ENCODE measurements at regions not wholly inside any gene's neighbourhood (a gene's known extent, or its start where the extent isn't known, plus 50 kb on each side); places are given as distances from the start of the nearest gene placed in this dataset.

GRCh38 chr3:146326875-146327543 is 76.1 kb upstream of the PLSCR4 start:
- no peak overlapping the region for H3K4me3 Mint-ChIP-seq (ENCODE audit: low read depth, unreplicated experiment)
- H3K9me3 Mint-ChIP-seq (ENCODE audit: low read depth, unreplicated experiment) = no peaks in the 10 kb centered on the region
- peak; percentile 55 for DNase-seq
- H3K27me3 Mint-ChIP-seq (ENCODE audit: unreplicated experiment) = no peaks in the 10 kb centered on the region
- H3K4me1 Mint-ChIP-seq (ENCODE audit: low read depth, unreplicated experiment) = no peaks in the 10 kb centered on the region
- H3K27ac Mint-ChIP-seq (ENCODE audit: unreplicated experiment) = no peak overlapping the region
- TF ChIP-seq CTCF (IDR thresholded peaks at IDR 0.05; ENCODE audit: unreplicated experiment) = peak; percentile 60
- no peaks in the 10 kb centered on the region for H3K36me3 Mint-ChIP-seq (ENCODE audit: insufficient read depth, unreplicated experiment)
- BruUV-seq (replicated peaks) = no TSS peak
- intact Hi-C loops (cut with micrococcal nuclease; ENCODE audit: unreplicated experiment) = loop anchor here (1.0 to 5.0 kb wide), 5 partner anchors 108 to 550 kb away; no protein-coding TSS in a partner anchor
- CTCF ChIA-PET = interaction anchor here (0.5 to 2.6 kb wide), 28 partner anchors 13 to 550 kb away, joined by 3 to 170 read pairs (median 5); partner anchors contain the start of gene PLSCR1

- no TSS peak for BruUV-seq (replicated peaks)
- no peak for TF ChIP-seq CTCF (IDR thresholded peaks at IDR 0.05; ENCODE audit: unreplicated experiment)
- Mint-ChIP-seq H3K27me3 (ENCODE audit: unreplicated experiment) (no peaks in the 10 kb centered on the region), H3K27ac (ENCODE audit: unreplicated experiment) (no peak overlapping the region), H3K4me3 (ENCODE audit: low read depth, unreplicated experiment) (no peak overlapping the region), H3K9me3 (ENCODE audit: low read depth, unreplicated experiment) (no peaks in the 10 kb centered on the region), H3K4me1 (ENCODE audit: low read depth, unreplicated experiment) (no peaks in the 10 kb centered on the region), H3K36me3 (ENCODE audit: insufficient read depth, unreplicated experiment) (no peaks in the 10 kb centered on the region)
- CTCF ChIA-PET = no interaction called here
- intact Hi-C loops (cut with micrococcal nuclease; ENCODE audit: unreplicated experiment) = loop anchor here (5.0 kb wide), 1 partner anchor 258 kb away; no protein-coding TSS in a partner anchor
- no peak for DNase-seq
These were observed 74.3 kb upstream of the PLSCR4 start for GRCh38 chr3:146325170-146325569.

GRCh38 chr3:146322216-146322817 is 71.4 kb upstream of the PLSCR4 start:
- Mint-ChIP-seq H3K36me3 (ENCODE audit: insufficient read depth, unreplicated experiment) (no peaks in the 10 kb centered on the region), H3K4me3 (ENCODE audit: low read depth, unreplicated experiment) (no peak overlapping the region), H3K27ac (ENCODE audit: unreplicated experiment) (no peak overlapping the region), H3K4me1 (ENCODE audit: low read depth, unreplicated experiment) (no peaks in the 10 kb centered on the region), H3K9me3 (ENCODE audit: low read depth, unreplicated experiment) (no peaks in the 10 kb centered on the region), H3K27me3 (ENCODE audit: unreplicated experiment) (no peaks in the 10 kb centered on the region)
- CTCF ChIA-PET = no interaction called here
- no peak for DNase-seq
- intact Hi-C loops (cut with micrococcal nuclease; ENCODE audit: unreplicated experiment) = no loop called here
- BruUV-seq (replicated peaks) = no TSS peak
- TF ChIP-seq CTCF (IDR thresholded peaks at IDR 0.05; ENCODE audit: unreplicated experiment) = no peak

GRCh38 chr3:146314871-146315270 is 64.0 kb upstream of the PLSCR4 start:
- DNase-seq = no peak
- Mint-ChIP-seq H3K27ac (ENCODE audit: unreplicated experiment) (peak overlapping the region; percentile 11), H3K27me3 (ENCODE audit: unreplicated experiment) (no peaks in the 10 kb centered on the region), H3K9me3 (ENCODE audit: low read depth, unreplicated experiment) (peaks cover 5% of the 10 kb centered on the region), H3K4me3 (ENCODE audit: low read depth, unreplicated experiment) (no peak overlapping the region), H3K4me1 (ENCODE audit: low read depth, unreplicated experiment) (peaks cover 44% of the 10 kb centered on the region), H3K36me3 (ENCODE audit: insufficient read depth, unreplicated experiment) (no peaks in the 10 kb centered on the region)
- CTCF ChIA-PET = interaction anchor here (2.4 kb wide), 1 partner anchor 12 kb away, joined by 29 read pairs; no protein-coding TSS in a partner anchor
- TF ChIP-seq CTCF (IDR thresholded peaks at IDR 0.05; ENCODE audit: unreplicated experiment) = no peak
- BruUV-seq (replicated peaks) = no TSS peak
- intact Hi-C loops (cut with micrococcal nuclease; ENCODE audit: unreplicated experiment) = no loop called here

Measured in Calu3 (cell line).